Testis (tissue), 2 donors: ENCODE measurements at regions not wholly inside any gene's neighbourhood (a gene's known extent, or its start where the extent isn't known, plus 50 kb on each side); places are given as distances from the start of the nearest gene placed in this dataset.

Experiments
- POLR2A ChIP-seq: fragments of 450-650 bp; IDR thresholded peaks from one replicate; pipeline ENCODE4 v1.6.1; 2017; ENCODE audit warnings: antibody characterized with exemption, mild to moderate bottlenecking, moderate library complexity
- TF ChIP-seq, protein P1 (sequence below), 3 experiments: fragments of 450-650 bp in 2 of 3; fragments of 200-600 bp in 1 of 3; sonication (generic) in 1 of 3; IDR thresholded peaks; one replicate each; pipeline ENCODE4 v1.5.1; 2016 to 2019; ENCODE audit warnings: antibody characterized with exemption in 3 of 3, mild to moderate bottlenecking in 2 of 3, moderate library complexity in 1 of 3

DNA sequence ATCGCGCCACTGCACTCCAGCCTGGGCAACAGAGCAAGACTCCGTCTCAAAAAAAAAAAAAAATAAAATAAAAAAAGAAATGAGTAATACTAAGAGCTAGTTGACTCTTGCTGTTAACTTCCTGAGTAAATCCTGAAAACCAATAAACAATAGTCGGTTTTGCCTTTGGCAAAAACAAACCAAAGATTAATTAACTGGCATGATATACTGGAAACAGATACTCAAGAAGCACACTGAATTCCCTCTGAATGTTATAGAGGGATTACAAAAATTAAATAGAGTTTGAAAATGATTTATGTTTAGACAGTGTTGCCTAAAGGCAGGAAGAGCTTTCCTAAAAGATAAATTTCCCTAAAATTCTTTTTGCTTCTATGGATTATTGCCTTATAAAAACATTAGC is 1702.3 kb downstream of the STIM2 start:
- TF ChIP-seq, protein P1, sequence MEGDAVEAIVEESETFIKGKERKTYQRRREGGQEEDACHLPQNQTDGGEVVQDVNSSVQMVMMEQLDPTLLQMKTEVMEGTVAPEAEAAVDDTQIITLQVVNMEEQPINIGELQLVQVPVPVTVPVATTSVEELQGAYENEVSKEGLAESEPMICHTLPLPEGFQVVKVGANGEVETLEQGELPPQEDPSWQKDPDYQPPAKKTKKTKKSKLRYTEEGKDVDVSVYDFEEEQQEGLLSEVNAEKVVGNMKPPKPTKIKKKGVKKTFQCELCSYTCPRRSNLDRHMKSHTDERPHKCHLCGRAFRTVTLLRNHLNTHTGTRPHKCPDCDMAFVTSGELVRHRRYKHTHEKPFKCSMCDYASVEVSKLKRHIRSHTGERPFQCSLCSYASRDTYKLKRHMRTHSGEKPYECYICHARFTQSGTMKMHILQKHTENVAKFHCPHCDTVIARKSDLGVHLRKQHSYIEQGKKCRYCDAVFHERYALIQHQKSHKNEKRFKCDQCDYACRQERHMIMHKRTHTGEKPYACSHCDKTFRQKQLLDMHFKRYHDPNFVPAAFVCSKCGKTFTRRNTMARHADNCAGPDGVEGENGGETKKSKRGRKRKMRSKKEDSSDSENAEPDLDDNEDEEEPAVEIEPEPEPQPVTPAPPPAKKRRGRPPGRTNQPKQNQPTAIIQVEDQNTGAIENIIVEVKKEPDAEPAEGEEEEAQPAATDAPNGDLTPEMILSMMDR (IDR thresholded peaks at IDR 0.05): no peak
- TF ChIP-seq POLR2A: no peak
